HG03097 (cell line): ENCODE measurements at regions not wholly inside any gene's neighbourhood (a gene's known extent, or its start where the extent isn't known, plus 50 kb on each side); places are given as distances from the start of the nearest gene placed in this dataset.
"Not testable (repeated sequence)": the region's sequence is repeated elsewhere in the genome, so short reads cannot be mapped to it uniquely, and the experiment has no call there.

Experiments used
- ATAC-seq: cut with Tn5 transposase; IDR thresholded peaks from one replicate; pipeline ENCODE4 v1.9.1; 2021; ENCODE audit not compliant: unreplicated experiment, low FRiP score

DNA sequence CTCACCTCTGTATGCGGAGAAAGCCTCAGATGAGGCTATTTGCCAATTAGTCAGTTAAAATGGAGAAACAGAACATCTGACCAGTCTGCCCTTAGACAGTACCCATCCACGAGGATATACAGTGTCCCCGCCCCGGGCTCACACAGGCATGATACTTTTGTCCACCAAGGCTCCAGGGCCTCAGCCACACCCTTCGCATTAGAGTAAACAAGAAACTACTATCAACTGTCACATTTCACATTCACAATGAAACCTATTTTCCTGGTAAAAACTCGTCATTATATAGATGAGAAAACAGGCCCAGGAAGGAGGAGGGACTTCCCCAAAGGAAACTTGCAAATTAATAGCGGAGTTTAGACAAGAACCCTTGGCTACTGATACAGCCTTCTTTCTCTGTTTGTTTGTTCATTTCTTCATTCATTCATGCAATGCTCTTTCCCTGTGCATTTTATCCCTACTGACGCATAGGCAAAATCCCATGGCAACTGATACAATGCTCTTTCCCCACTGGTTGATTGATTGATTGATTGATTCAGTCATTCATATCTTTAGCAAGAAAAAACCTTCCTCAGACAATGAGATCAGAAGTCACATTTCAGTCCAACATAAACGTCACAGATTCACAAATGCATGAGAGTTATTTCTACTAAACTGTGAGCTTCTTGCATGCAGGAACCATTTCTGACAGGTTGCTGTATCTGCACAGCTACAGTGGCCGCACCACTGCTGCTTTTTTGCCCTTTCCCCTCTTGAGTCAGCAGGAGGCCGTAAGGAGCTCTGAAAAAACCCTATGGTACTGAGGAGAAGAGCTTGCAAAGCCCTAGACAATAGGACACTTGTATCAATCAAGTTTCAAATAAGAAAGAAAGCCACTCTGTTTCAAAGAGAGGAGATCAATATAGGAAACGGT, 777.1 kb downstream of the RNF144A start:
- no peak for ATAC-seq

DNA sequence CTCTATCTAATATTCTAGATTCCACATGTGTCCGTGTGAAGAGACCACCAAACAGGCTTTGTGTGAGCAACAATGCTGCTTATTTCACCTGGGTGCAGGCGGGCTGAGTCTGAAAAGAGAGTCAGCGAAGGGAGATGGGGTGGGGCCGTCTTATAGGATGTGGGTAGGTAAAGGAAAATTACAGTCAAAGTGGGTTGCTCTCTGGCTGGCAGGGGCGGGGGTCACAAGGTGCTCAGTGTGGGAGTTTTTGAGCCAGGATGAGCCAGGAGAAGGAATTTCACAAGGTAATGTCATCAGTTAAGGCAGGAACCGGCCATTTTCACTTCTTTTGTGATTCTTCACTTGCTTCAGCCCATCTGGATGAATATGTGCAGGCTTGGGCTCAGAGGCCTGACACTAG, 779.3 kb downstream of the RNF144A start:
- not testable (repeated sequence) for ATAC-seq

DNA sequence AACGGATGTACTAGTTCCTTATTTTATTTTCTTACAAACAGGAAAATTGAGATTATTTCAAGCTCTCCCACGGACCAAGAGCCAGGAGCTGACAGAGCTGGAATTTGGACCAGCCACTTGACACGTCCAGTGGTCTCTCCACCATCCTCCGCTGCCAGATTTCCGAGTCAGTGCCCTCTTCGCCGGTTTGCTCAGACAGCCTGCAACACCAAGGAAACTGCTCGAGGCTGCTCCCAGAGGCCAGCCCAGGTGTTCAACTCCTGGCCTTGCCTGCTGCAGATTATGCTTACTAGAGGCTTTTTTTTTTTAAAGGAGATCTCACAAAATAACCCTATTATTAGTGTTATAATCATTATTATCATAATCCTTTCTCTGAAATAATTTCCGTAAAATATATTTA, 779.8 kb downstream of the RNF144A start:
- ATAC-seq: no peak

DNA sequence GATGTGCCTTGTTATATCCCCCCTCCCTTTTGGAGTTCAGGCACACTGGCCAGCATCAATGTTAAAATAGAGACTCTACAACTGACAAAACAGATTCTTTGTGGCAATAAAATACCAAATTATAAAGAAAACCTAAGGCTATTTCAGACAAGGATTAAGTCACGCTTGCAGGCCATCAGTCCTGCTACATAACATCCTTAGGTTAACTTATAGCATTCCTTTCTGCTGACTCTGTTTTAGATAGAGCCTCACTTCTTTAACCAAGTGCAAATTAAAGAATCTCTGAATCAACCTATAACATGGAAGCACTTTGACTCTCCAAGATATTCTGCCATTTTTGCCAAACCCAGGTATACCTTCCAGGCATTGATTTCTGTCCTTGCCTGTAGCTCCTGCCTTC, 784.6 kb downstream of the RNF144A start:
- ATAC-seq: no peak

DNA sequence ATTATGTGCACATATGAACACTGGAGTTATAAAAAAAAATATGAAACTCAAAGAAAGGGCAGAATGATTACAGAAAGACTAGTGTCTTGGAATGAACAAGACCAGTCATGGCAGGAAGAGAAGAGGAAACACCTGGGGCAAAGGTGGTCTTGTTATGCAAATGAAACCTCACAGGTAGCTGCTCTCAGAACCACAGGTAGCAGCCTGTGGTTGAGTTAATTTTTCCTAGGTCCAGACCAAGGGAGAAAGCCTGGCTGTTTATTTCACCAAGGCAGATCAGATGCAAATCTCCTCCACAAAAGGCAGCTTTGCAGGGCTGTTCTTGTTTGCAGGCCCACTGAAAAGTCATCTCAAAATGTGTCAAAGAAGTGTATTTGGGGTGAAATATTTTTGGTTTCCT, 785.8 kb downstream of the RNF144A start:
- ATAC-seq: no peak

DNA sequence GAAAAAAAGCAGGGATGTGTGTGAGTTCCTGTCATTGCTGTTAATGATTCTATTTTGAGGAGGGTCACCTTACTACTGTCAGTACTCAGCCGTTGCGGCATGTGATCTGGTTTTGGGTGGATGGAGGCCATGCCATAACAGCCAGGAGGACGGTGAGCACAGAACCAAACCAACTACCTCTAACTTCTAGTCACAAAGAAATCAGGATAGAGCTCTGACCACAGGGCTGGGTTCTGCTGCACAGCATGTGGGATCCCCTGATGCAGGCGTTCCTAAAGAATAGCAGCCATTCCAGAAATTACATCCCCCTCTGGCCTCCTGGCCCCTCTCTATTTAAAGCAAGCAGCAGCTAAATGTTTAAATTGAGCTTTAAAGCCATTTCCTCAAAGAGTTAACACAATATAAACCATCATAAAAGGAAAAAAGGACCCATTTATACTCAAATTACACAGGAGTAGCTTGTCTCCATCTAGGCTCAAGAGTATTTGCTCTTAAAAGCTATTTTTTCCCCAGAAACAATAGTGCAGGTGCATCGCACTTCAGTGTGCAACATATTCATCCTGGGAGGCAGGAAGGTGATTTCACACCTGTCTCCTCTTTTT, 786.4 kb downstream of the RNF144A start:
- no peak for ATAC-seq

DNA sequence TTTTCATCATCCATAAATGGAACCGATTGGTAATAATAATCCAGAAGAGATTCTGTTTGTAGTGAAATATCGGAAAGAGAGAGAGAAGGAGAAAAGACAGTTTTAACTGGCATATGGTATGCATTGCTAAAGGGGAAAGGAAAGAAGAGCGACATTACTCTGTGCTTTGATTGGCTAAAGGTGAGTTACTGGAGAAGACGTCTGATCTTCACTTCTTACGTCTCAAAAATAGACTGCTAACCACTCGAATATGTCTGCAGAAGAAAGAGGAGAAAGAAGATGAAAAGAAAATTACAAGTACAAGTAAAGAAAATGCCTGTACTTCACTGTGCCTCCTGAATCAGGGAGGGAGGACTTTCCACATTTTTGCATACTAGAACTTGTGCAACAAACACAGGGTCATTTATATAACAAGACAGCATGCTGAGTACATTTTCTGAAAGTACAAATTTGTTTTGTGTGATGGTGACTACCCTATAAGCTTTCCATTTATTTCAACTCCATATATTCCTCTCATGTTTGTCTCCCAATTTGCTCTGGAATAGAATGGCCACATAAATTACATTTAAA, 787.2 kb downstream of the RNF144A start:
- no peak for ATAC-seq

DNA sequence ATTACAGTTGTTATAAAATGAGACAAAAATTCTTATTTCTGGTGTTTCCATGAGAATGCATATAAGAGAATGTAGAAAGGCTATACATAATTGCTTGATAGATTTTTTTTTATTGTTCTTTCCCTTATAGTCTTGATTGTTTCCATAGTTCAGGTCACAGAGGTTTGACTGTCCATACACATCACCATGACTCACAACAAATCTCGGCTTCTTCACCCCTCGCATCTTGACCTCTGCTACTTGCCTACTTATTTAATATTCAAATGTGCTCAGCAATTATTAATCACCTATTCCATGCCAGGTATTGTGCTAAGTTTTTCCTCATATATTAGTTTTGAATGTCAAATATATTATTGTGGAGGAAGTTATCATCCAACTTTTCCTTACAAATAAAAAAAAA, 789.6 kb downstream of the RNF144A start:
- ATAC-seq: no peak

DNA sequence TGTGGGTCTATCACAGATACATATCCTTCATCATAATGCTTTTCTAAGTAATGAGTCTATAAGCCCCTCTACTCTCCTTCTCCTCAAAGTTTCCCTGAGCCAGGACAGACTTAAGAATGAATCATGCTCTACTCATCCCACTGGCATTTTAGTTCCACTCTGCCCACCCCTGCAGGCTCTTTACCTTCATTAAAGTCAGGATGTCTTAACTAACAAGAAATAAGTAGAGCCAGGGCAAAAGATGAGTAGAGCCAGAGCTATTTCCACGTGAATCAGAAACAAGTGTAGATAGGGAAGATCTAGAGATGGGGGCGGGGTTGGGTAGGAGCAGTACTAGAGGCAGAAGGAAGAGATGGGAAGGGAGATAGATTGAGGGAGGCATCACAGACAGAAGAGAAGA, 790.5 kb downstream of the RNF144A start:
- no peak for ATAC-seq

DNA sequence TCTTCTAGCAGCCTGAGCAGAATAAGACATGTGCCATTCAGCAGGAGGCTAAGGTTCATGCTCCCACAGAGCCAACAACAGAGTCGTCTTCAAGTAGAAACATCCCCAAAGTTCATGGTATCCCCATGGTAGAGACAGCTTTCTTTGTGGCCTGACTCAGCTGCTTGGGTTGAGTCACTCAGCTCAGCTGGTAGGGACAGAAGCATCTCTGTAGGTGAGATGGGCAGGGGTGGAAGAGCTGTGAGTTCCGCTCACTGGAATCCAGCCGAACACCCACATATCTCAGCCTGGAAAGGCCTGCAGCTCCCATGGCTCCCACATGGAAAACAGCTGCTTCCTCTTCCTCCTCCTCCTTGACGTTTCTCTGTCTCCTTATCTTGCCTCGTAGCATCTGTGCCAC, 792.7 kb downstream of the RNF144A start:
- no peak for ATAC-seq

DNA sequence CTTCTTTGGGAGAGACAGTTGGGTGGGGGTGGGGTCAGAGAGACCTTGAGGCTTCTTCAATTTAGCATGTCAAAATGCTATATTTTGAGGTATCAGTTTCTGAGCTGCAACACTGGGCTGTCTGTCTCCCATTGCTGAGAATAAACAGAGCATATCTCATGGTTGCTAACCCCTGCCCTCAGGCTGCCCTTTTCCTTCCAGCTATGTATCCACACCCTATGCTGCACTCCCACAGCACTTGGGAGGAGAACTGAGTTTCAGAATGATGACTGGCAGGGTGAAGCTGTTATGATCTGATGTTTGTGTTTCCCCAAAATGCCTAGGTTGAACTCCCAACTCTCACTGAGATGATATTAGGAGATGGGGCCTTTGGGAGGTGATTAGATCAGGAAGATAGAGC, 794.0 kb downstream of the RNF144A start:
- ATAC-seq: no peak

DNA sequence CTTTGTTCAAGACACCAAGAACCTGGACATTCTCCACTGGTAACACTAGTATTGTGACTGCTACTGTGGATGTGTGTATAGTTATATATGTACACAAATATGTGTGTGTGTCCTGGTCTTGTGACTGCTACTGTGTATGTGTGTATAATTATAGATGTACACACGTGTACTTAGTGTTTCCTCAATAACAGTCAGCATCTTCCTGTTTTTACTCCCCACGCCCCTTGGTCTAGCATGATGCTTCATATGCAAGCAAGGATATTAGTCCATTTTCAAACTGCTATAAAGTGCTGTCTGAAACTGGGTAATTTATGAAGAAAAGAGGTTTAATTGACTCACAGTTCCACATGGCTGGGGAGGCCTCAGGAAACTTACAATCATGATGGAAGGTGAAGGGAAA, 802.7 kb downstream of the RNF144A start:
- ATAC-seq: no peak

DNA sequence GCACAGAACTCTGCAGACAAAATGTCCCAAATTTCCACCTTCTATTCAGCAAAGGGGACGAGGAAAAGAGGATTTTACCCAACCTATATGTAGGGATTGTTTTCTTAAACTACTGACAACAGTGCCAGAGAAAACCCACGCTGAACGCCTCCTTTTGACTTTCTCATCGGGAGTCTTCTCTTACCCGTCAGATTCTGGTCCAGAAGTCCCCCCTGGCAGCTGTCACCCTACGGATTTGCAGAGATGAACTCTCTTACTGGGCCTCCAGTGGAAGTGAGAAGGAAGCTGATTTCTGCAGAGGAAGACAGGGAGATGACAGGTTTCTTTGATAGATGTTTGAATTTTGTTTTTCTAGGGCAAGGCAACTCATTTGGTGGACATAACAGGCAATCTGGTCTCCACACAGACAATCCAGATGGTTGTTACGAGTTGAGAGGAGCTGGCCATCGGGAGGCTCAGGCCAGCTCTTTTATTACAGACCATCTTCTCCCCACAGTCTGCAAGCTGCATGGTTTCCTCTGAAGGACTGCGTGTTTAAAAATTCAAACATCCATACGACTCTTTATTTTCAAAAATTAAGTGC, 804.3 kb downstream of the RNF144A start:
- ATAC-seq: no peak

DNA sequence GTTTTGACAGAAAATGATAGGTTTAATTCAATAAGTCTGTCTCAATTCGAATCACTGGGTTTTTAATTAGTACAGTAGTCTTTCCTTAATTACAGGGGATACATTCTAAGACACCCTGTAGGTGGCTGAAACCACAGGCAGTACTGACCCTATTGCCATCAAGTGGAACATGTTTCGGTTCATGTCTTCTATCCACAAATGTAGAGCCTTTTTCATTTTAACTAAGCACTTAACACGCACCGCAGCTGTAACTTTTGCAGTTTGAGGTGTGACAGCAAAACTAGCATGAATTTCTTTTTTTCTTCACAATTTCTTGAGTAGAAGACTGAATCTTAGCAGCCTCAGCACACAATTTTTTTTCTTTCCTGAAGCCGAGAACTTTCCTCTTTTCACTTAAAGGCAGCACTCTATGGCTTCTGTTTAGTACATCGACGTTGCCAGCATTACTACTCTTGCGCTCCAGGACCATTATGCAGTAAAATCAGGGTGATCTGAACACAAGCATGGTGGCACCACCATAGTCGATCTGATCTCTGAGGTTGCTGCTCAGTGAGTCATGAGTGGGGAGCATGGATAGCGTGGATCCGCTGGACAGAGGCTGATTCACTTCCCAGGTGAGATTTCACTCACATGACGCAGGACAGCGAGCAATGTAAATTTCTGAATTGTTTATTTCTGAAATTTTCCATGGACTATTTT, 805.1 kb downstream of the RNF144A start:
- ATAC-seq: no peak

DNA sequence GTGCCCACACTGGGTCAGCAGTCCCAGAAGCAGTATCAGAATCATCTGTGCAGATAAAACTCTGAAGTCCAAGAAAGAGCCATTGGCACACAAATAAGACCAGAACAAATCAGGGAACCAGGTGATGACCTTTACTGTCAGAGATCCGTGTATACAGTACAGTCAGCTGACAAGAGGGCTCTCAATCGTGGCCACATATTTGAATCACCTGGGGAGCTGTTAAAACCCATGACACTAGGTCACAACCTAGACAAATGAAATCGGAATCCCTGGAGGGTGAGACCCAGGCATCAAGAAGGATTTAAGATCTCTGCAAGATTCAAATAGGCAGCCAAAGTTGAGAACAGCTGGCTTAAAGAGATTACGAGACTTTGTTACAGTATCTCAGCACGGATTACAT, 807.1 kb downstream of the RNF144A start:
- no peak for ATAC-seq

DNA sequence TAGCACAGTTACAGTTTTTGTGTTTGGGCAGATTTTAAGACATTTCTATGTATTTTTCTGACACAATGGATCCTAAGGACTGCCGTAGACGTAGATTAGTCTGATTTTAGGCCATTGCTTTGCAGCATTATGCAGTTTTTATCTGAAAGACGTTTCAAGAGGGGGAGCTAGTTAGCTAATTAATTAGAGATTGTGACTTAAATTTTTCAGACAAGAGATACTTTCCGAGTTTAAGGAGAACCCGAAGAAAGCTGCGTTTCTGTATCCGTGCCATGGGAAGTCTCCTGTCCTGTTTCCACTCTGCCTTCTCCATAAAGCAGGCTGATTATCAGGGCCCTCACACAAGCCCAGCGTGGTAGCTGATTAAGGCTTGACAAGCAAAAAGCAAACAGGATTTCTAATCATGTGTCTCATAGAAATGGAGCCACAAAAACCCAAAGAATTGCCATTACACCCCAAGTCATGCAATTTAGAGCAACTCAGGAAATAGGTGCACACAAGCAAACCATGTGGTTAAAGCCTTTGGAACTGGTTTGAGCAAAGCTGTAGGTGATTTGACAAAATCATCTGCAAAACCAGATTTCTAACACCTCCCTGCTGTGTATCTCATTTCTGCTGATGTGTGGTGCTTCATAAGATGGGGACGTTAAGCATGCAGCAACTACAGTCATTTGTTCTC, 808.1 kb downstream of the RNF144A start:
- no peak for ATAC-seq

DNA sequence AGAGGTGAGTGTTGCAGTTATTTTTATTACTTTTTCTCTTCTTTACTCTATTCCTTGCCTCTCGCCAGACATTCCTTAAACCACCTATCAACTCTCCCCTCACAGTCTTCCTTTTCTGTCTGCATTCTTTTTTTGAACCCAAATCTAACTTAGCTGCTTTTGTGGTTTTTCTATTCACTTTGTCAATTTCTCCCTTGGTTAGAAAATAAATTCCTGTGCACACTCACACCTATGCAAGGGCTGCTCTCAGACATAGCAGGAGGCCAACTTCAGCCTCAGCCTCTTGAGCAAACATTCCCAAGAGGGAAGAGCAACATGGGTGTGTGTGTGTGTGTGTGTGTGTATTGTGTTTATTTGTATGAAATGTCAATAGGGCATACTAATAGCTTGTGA, 808.6 kb downstream of the RNF144A start:
- ATAC-seq: no peak

DNA sequence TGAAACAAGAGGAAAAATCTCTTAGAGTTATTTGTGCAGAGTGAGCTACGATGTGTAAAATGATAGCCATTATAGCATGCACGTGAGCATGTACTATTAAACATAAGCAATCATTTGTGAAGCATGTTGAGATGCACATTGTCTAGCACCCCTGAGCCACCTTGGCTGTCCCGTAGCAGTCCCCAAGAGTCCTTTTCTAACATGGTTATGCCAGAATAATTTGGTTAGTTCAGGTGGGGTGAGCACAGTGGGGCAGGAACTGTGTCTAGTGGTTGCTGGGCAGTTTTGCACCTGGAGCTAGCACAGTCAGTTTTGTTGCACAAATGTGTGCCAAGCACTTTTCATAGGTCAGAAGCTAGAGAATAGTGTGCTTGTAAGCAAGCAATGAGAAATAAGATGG, 809.8 kb downstream of the RNF144A start:
- ATAC-seq: no peak

DNA sequence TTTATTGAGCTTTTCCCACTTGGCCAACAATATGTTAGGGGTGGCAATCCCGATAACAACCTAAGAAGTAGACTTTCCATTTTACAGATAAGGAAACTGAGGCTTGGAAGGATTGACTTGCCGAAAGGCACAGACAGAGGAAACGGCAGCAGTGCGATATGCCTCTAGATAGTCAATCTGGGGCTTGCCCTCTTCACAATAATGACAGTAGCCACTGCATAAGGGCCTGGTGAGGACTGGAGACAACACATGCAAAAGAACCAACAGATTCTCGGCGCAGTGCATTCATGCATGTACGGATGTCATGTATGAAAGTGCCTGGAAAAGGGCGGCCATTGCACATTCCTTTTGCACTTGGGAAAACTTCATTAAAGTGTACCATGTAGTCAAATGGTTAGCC, 811.2 kb downstream of the RNF144A start:
- no peak for ATAC-seq

DNA sequence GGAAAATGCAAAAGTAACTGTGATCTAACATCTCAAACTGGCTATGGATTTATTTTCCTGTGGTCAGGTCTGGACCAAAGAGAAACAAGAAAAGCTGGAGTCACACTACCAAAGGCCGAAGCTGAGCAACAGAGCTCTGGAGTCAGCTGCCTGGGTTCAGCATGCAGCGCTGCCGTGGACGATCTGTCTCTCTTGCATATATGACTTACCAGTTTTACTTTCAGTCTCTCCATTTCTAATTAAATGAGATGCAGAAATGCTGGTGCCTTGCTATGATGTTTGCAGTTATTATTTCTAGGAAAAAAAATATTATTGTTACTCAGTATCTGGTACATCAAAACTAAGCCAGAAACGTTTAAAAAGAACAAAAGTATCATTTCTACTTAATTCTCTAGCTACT, 813.2 kb downstream of the RNF144A start:
- ATAC-seq: no peak
